ENCODE measurements at regions not wholly inside any gene's neighbourhood (a gene's known extent, or its start where the extent isn't known, plus 50 kb on each side); places are given as distances from the start of the nearest gene placed in this dataset.
"Not testable (repeated sequence)": the region's sequence is repeated elsewhere in the genome, so short reads cannot be mapped to it uniquely, and the experiment has no call there.

GRCh38 chr2:44106509-44106908 lies 62.2 kb upstream of the PPM1B start:
- TF ChIP-seq CTCF, POLR2A, EP300 (IDR thresholded peaks at IDR 0.05): not testable (repeated sequence)

All from suprapubic skin (tissue), 3 donors.